Activated CD4-positive, alpha-beta T cell treated with anti-CD3 and anti-CD28 coated beads, Interleukin-2, amount 10 ng/mL, durations not matched to agents 7 days and 5 days (primary cell): ENCODE measurements at regions not wholly inside any gene's neighbourhood (a gene's known extent, or its start where the extent isn't known, plus 50 kb on each side); places are given as distances from the start of the nearest gene placed in this dataset.

ENCODE experiments used
- CTCF ChIA-PET: fragments of 350-600 bp; sonication (Branson Sonifier 250); formaldehyde crosslinking; loops from one replicate; lab custom pipeline; 2021; ENCODE audit warnings: antibody characterized with exemption; lab: Charles Lee
- POLR2A ChIA-PET: fragments of 350-600 bp; sonication (Branson Sonifier 250); formaldehyde crosslinking; loops from one replicate; lab custom pipeline; 2021; ENCODE audit warnings: antibody characterized with exemption; lab: Charles Lee
- DNase-seq: peaks from one replicate; pipeline ENCODE4 v3.0.0-alpha.2; 2020
- H3K27ac Mint-ChIP-seq: one replicate; pipeline ENCODE4 v1.8.0; 2021; ENCODE audit warnings: mild to moderate bottlenecking, moderate library complexity, mixed read lengths
- H3K27me3 Mint-ChIP-seq: one replicate; pipeline ENCODE4 v1.8.0; 2021; ENCODE audit warnings: mixed read lengths
- H3K36me3 Mint-ChIP-seq: one replicate; pipeline ENCODE4 v1.8.0; 2021; ENCODE audit warnings: low read depth, mixed read lengths
- H3K4me1 Mint-ChIP-seq: one replicate; pipeline ENCODE4 v1.8.0; 2021; ENCODE audit warnings: mixed read lengths
- H3K4me3 Mint-ChIP-seq: one replicate; pipeline ENCODE4 v1.8.0; 2021; ENCODE audit warnings: mild to moderate bottlenecking, moderate library complexity, mixed read lengths
- H3K9me3 Mint-ChIP-seq: one replicate; pipeline ENCODE4 v1.8.0; 2021; ENCODE audit warnings: mixed read lengths

GRCh38 chr1:214219902-214220301, 61.1 kb upstream of the SMYD2 start:
- CTCF ChIA-PET = no interaction called here
- Mint-ChIP-seq H3K27ac (no peak overlapping the region), H3K27me3 (peaks cover 45% of the 10 kb centered on the region), H3K4me3 (no peak overlapping the region), H3K9me3 (no peaks in the 10 kb centered on the region), H3K4me1 (peaks cover 3% of the 10 kb centered on the region), H3K36me3 (no peaks in the 10 kb centered on the region)
- no peak for DNase-seq
- POLR2A ChIA-PET = no interaction called here

GRCh38 chr1:214220891-214221290, 60.1 kb upstream of the SMYD2 start:
- Mint-ChIP-seq H3K27ac (no peak overlapping the region), H3K27me3 (peaks cover 46% of the 10 kb centered on the region), H3K4me1 (peaks cover 4% of the 10 kb centered on the region), H3K9me3 (no peaks in the 10 kb centered on the region), H3K36me3 (no peaks in the 10 kb centered on the region), H3K4me3 (no peak overlapping the region)
- DNase-seq = no peak
- ChIA-PET POLR2A (no interaction called here), CTCF (interaction anchor here (0.6 kb wide), 1 partner anchor 112 kb away, joined by 4 read pairs; no protein-coding TSS in a partner anchor)

GRCh38 chr1:214224611-214225354, 56.2 kb upstream of the SMYD2 start:
- ChIA-PET CTCF (no interaction called here), POLR2A (no interaction called here)
- no peak overlapping the region for H3K27ac Mint-ChIP-seq
- DNase-seq = no peak
- H3K4me1 Mint-ChIP-seq = peaks cover 4% of the 10 kb centered on the region
- no peaks in the 10 kb centered on the region for H3K36me3 Mint-ChIP-seq
- no peak overlapping the region for H3K4me3 Mint-ChIP-seq
- no peaks in the 10 kb centered on the region for H3K9me3 Mint-ChIP-seq
- H3K27me3 Mint-ChIP-seq = peaks cover 36% of the 10 kb centered on the region

- Mint-ChIP-seq H3K4me3 (no peak overlapping the region), H3K4me1 (peaks cover 4% of the 10 kb centered on the region), H3K9me3 (no peaks in the 10 kb centered on the region), H3K27ac (no peak overlapping the region), H3K27me3 (peaks cover 33% of the 10 kb centered on the region), H3K36me3 (no peaks in the 10 kb centered on the region)
- DNase-seq = no peak
- POLR2A ChIA-PET = no interaction called here
- CTCF ChIA-PET = interaction anchor here (0.6 kb wide), 1 partner anchor 120 kb away, joined by 6 read pairs; no protein-coding TSS in a partner anchor
Measured at GRCh38 chr1:214228976-214229375, 52.0 kb upstream of the SMYD2 start.

GRCh38 chr1:214229736-214230135, 51.2 kb upstream of the SMYD2 start:
- H3K27ac Mint-ChIP-seq = no peak overlapping the region
- ChIA-PET POLR2A (no interaction called here), CTCF (no interaction called here)
- no peak overlapping the region for H3K4me3 Mint-ChIP-seq
- DNase-seq = no peak
- no peaks in the 10 kb centered on the region for H3K9me3 Mint-ChIP-seq
- peaks cover 33% of the 10 kb centered on the region for H3K27me3 Mint-ChIP-seq
- H3K4me1 Mint-ChIP-seq = peaks cover 2% of the 10 kb centered on the region
- no peaks in the 10 kb centered on the region for H3K36me3 Mint-ChIP-seq
